Left colon (tissue), 2 donors: ENCODE measurements at regions not wholly inside any gene's neighbourhood (a gene's known extent, or its start where the extent isn't known, plus 50 kb on each side); places are given as distances from the start of the nearest gene placed in this dataset.

Source experiments
- ATAC-seq: fragments of 200-7000 bp; cut with Tn5 transposase; one replicate; pipeline ENCODE4 v1.9.1; 2020; ENCODE audit warnings: mild to moderate bottlenecking, moderate library complexity
- DNase-seq, 2 donors: peaks; one replicate each; pipeline ENCODE4 v3.0.0-alpha.2; 2020
- intact Hi-C, 2 donors: fragments of 100-400 bp; cut with DNase I in 1 of 2; cut with micrococcal nuclease in 1 of 2; formaldehyde crosslinking; loops; one replicate each; pipeline versions ENCODE4 v1.11.2 to v1.14.0; 2022; cut with DNase I, micrococcal nuclease
- donor health status: DM: no; HTN: no; CAD: no.
- donor health status: DM: yes; HTN: yes; CAD: no.

- ATAC-seq (no peak), DNase-seq (no peak)
- intact Hi-C loops: no loop called here
Measured at GRCh38 chr10:44435196-44435595, 50.3 kb upstream of the CXCL12 start.

GRCh38 chr10:44436240-44436639 lies 51.3 kb upstream of the CXCL12 start:
- intact Hi-C loops: no loop called here
- DNase-seq: no peak
- ATAC-seq: no peak

- ATAC-seq: no peak
- DNase-seq: no peak
- intact Hi-C loops: no loop called here
Measured at GRCh38 chr10:44437840-44438511, 53.1 kb upstream of the CXCL12 start.

GRCh38 chr10:44439239-44439957 lies 54.5 kb upstream of the CXCL12 start:
- intact Hi-C loops: no loop called here
- DNase-seq (no peak), ATAC-seq (no peak)

GRCh38 chr10:44439958-44440244 lies 55.0 kb upstream of the CXCL12 start:
- ATAC-seq (no peak), DNase-seq (no peak)
- intact Hi-C loops: no loop called here

GRCh38 chr10:44457259-44457658 lies 72.4 kb upstream of the CXCL12 start:
- intact Hi-C loops: no loop called here
- no peak for DNase-seq

GRCh38 chr10:44458671-44459413 lies 73.9 kb upstream of the CXCL12 start:
- intact Hi-C loops: no loop called here
- ATAC-seq: no peak
- DNase-seq: no peak

More at GRCh38 chr10:44457259-44457658, 72.4 kb upstream of the CXCL12 start:
- ATAC-seq: no peak

GRCh38 chr10:44459671-44460070 lies 74.8 kb upstream of the CXCL12 start:
- ATAC-seq (no peak), DNase-seq (no peak)
- intact Hi-C loops: no loop called here

GRCh38 chr10:44460416-44460815 lies 75.5 kb upstream of the CXCL12 start:
- ATAC-seq (no peak), DNase-seq (no peak)
- intact Hi-C loops: no loop called here

GRCh38 chr10:44462338-44462914 lies 77.5 kb upstream of the CXCL12 start:
- ATAC-seq (no peak), DNase-seq (no peak)
- intact Hi-C loops: no loop called here

- DNase-seq: no peak
- no peak for ATAC-seq
- intact Hi-C loops: no loop called here
Measured at GRCh38 chr10:44463511-44464121, 78.7 kb upstream of the CXCL12 start.

- intact Hi-C loops: no loop called here
- no peak for ATAC-seq
Measured at GRCh38 chr10:44464503-44464902, 79.6 kb upstream of the CXCL12 start.

GRCh38 chr10:44465401-44466115 lies 80.7 kb upstream of the CXCL12 start:
- intact Hi-C loops: no loop called here
- DNase-seq (no peak), ATAC-seq (no peak)

More at GRCh38 chr10:44464503-44464902, 79.6 kb upstream of the CXCL12 start:
- no peak for DNase-seq

GRCh38 chr10:44466236-44466635 lies 81.3 kb upstream of the CXCL12 start:
- ATAC-seq: no peak
- intact Hi-C loops: no loop called here
- DNase-seq: no peak

GRCh38 chr10:44467090-44467489 lies 82.2 kb upstream of the CXCL12 start:
- no peak for ATAC-seq
- intact Hi-C loops: no loop called here
- no peak for DNase-seq

GRCh38 chr10:44467900-44468299 lies 83.0 kb upstream of the CXCL12 start:
- no peak for DNase-seq
- intact Hi-C loops: no loop called here
- no peak for ATAC-seq

GRCh38 chr10:44468525-44468924 lies 83.6 kb upstream of the CXCL12 start:
- DNase-seq (no peak), ATAC-seq (no peak)
- intact Hi-C loops: no loop called here

- intact Hi-C loops: no loop called here
- DNase-seq (no peak), ATAC-seq (no peak)
Measured at GRCh38 chr10:44468965-44469364, 84.1 kb upstream of the CXCL12 start.

GRCh38 chr10:44470784-44471183 lies 85.9 kb upstream of the CXCL12 start:
- intact Hi-C loops: no loop called here
- no peak for ATAC-seq
- no peak for DNase-seq
